HG03066 (cell line): ENCODE measurements at regions not wholly inside any gene's neighbourhood (a gene's known extent, or its start where the extent isn't known, plus 50 kb on each side); places are given as distances from the start of the nearest gene placed in this dataset.
A peak's percentile ranks its signal among the peaks of the same experiment; 100 is the strongest.

Source experiments
- ATAC-seq: cut with Tn5 transposase; IDR thresholded peaks from one replicate; pipeline ENCODE4 v1.9.1; 2021; ENCODE audit warnings: low read depth; ENCODE audit not compliant: unreplicated experiment

DNA sequence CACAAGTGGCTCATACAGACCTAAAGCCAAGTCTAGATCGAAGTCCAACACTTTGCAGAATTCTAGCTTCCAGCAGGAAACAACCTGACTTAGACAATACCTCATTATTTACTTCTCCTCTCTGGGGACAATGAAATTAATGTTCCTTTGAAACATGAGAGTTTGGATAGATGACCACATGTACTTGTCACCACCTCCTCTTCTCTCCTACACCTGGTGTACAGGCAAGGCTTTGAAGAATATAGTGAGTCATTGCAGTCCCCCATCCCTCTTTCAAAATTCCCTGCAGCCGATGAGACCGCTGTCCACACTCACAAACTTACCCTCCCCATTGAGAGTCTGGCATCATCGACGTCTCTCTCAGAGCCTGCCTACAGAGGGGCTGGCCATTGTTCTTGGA, 189.0 kb upstream of the HES1 start:
- no peak for ATAC-seq

DNA sequence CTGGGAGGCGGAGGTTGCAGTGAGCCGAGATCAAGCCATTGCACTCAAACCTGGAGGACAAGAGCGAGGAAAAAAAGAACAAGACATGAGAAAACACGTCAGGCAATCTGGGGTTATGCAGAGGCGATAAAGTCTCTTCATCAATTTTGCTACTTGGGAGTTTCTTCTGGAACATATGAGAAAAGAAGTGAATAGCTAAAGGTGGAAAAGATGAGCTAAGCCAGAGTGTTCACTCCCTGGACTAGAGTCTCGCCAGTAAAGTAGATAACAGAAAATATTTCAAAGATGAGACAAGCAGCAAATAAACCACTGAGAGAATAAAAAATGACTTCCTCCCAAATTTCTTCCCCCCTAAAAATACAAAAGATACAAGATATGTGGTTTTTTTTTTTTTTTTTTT, 188.4 kb upstream of the HES1 start:
- ATAC-seq = no peak

DNA sequence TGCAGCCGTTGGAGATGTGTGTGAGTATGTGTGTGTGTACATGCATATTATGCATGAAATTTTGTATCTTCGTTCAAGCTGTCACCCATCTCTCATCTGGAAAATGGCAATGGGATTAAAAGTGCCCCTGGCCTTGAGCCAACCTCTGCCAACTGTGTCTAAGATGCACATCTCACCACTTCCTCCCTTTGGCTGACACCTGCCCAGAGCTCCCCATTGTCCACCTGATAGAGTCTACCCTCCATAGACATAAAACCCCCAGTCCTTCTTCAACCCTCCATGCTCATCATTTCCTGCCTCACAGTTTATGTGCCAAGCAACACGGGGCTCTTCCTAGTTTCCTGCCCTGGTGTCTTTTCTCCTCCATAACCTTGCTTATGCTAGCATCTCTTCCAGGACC, 187.5 kb upstream of the HES1 start:
- ATAC-seq = no peak

DNA sequence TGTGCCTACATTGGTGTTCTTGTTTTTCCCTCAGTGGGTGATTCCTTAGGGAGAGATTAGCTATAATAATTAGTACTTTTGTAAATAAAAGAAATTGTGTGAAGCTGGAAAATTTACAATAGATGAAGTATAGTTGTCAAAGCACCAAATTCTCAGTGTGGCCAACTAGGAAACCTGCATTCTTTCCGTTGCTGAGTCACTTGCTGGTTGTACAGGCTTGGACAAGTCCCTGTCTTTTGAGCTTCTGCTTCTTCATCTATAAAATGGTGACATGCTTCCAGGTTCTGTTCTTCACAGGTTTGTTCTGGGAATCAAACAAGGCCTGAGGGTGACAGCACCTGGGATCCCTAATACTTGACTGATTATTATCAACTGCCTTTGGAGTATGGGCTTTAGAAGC, 184.1 kb upstream of the HES1 start:
- ATAC-seq = no peak

DNA sequence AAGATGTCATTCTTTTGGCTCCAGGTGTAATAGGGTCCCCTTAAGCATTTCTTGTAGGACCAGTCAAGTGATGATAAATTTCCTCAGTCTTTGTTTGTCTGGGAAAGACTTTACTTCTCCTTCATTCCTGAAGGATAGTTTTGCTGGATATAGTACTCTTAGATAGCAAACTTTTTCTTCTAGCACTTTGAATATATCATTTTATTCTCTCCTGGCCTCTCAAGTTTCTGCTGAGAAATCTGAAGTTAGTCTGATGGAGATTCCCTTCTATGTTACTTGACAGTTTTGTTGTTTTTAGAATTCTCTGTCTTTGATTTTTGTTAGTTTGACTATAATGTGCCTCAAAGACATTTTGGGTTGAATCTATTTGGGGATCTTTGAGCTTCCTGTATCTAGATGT, 181.2 kb upstream of the HES1 start:
- no peak for ATAC-seq

DNA sequence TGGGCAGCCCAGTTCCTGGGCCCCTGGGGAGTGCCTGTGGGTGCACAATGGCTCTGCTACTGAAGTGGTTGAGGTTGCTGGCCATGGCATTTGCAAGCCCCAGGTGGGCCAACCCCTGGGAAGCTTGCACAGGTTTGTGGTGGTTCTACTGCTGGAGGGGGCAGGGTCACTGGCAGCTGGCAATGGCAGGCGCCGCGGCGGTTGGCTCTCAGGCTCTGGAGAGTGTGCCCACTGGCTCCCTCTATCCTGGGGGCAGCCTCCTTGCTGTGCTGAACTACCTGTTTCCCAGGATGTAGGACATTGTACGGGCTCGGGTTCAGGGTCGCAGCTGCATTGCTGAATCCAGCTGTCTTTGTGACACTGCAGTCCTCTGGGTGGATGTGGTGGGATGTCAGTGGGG, 180.2 kb upstream of the HES1 start:
- no peak for ATAC-seq

DNA sequence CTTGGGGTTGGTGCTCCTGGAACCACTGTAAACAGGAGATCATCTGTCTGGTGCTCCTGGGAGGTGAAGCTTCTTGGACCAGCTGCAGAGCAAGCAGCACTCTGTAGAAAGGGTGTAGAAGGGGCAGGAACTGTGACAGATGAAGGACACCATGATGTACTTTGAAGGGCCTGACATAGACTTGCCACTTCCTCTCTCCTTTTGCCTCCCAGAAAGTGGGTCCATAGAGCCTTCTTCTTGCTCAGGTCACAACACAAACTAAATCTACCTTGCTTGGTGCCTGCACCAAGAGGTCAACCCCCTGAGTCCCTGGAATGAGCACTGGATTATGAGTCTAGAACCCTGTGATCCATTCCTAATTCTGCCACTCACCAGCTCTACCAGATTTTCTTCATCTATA, 176.1 kb upstream of the HES1 start:
- no peak for ATAC-seq

DNA sequence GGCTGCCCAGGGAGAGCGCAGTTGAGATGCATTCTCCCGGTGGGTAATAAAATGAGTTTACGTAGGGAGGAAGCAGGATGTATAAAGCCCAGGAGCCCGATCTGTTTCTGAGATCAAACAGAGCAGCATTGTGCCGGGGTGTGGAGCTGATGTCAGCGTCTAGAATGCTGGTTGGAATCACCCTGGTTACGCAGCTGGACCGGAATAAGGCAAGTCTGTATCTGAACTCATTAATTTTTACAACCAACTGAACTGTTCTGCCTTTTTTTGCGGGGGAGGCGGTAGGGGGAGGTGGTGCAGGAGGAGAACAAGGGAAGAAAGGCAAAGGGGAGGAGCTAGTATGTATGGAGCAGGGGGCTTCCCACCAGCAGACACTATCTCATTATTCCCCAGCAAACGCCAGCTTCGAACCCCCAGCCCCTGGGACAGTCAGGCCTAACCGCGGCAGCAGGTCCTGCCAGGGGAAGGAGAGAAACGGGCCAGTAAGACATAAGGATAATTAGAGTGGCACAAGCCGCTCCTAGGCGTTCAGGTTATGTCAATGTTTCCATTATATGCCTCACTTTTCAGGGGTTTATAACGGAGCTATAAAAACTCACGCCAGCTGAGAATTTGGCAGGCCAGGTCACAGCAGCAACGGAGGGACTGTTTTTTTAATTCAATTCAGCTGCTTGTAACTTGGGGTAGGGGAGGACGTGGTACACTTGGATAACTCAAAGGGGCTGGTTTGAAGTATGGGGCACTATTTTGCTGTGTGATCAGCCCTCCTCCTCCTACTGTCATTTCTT, 175.3 kb upstream of the HES1 start:
- ATAC-seq = no peak

DNA sequence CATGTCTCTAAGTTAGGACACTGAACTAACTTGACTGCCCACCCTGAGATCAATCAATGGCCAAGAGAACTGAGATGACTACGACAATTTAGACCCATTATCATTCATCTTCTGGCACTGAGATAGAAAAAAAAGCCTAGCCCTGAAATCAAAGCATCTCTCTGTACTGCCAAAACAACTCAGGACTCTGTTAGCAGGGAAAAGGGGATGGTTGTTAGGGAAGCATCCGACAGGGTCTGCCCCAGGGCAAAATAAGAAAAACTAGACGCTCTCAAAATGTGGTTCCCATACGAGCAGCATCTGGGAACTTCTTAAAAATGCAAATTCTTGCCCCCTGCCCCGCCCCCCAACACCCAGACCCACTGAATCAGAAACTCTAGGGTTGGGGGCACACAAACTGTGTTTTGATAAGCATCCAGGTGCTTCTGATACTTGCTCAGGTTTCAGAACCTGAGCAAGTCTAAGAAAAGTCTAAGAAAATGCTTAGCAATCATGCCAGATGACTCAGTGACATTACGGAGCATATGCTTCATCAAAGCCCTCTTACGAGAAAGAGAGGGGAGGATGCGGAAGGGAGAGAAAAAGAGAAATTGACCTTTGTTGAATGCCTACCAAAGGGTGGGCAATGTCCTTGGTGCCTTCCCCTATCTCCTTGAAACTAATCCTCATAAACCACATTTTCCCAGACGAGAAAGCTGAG, 172.8 kb upstream of the HES1 start:
- no peak for ATAC-seq

DNA sequence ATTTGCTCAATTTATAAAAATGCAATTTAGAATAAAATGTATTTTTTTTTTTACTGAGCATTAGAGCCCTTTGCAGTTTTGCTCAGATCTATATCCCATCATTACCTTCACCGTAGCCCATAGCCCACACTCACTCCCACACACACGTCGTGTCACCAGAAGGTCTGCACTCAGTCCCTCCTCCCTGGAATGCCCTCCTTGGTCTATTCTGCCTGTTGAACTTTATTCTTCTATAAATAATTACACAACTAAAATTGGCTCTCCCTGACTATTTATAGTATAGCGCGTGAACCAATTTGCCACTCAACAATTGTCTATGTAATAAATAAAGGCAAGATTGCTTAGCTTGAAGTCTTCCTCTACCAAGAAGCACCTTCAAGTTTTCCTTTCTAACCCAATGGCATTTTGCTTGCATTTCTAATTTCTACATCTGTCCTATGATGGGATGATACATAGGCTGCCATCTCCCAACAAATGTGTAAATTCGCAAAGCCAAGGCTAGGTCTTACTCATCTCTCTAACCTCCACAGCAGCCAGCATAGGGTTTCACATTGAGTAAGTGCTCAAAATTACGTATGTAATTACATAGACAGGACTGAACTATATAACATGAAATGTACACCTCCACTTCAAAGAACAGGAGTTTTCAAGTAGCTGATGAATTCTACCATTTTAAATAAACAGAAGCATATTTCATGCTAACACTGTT, 172.0 kb upstream of the HES1 start:
- no peak for ATAC-seq

DNA sequence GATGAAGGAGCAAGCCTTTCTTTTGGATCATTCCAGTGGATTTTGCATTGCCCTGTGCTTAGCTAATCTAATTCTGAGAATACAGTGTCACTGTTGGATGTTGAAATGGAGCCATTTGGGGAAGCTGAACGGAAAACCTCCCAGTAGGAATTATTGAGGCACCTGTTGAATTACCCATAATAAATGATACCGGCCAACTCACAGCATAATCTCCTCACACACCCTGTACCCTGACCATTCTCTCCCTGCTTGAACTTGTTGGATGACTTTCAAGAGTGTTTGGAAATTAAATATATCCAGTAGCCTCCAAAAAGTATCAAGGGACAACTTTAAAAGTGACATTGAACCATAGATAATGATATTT, 171.4 kb upstream of the HES1 start:
- ATAC-seq = no peak

DNA sequence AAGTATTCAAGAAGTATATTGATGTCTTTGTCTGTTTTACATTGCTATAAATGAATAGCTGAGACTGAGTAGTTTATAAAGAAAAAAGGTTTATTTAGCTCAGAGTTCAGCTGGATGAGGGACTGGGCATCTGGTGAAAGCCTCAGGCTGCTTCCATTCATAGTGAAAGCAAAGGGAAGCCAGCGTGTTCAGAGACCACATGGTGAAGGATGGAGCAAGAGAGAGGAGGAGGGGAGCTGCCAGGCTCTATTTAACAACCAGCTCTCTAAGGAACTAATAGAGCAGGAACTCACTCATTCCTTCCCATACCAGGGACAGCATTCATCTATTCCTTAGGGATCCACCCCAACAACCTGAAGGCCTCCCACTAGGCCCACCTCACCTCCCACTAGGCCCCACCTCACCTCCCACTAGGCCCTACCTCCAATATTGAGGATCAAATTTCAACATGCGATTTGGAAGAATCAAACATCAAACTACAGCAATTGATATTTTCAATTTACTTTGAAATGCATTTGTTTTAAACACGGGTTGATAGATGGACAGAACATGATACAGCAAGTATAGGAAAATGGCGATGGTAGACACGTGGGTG, 167.5 kb upstream of the HES1 start:
- ATAC-seq = no peak

DNA sequence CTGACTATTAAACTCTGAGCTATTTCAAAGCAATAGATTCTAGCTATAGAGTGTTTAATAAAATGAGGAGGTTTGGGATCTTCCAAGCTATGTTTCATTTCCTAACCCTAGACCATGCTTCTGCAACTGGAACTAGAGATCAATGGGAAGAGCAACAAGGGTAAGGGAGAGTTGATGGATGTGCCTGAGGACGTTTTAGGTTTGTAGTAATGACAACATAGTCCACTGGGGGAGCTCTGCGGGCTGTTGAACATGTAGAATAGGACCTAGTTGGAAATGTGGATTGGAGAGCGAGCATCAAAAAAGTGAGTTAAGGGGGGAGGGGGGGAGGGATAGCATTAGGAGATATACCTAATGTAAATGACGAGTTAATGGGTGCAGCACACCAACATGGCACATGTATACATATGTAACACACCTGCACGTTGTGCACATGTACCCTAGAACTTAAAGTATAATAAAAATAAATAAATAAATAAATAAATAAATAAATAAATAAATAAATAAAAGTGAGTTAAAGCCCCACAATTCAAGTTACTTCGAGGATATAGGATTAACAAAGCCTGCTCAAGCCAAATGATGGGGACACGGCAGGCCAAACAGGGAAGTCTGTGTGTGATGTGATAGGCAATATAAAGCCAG, 165.7 kb upstream of the HES1 start:
- ATAC-seq = peak; percentile 44

DNA sequence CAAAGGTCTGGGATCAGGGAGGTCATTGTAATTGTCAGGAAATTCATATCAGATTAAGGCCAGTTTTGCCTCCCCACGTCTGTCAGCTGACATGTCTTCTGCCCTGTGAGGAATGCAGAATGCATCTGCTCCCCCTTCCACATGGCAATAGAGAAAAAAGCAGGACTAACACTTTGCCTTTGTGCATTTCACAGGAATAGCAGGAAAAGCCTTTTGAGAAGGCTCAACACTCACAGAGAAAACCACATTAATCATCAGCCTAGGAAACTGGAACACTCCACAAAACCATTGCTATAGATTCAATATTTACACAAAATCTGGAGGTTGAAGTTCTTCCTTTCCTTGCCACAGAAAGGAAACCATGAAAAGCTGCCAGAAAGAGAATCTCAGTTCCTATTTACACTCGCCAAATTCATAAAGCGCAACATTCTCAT, 165.2 kb upstream of the HES1 start:
- no peak for ATAC-seq

DNA sequence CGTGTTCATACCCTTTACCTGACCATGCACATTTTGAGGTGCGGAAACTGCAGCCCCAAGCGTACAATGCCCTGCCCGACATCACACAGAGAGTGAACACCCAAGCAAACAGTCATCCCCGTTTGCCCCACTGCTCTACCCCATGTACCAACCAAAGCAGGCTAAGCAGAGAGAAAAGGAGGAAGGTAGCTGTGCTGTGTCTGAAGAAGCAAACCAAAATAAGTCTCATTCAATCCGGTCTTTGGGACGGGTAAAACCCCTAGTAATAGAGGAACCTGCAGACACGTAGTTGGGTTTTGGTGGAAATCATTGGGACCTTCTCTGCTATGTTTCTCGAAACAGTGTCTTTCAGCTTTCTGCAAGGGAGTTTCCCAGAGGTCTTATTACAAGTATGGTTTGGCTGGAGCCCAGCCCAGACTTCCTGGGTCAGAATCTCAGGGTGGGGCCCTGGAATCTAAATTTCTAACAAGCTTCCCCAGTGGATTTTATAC, 164.6 kb upstream of the HES1 start:
- ATAC-seq = no peak

DNA sequence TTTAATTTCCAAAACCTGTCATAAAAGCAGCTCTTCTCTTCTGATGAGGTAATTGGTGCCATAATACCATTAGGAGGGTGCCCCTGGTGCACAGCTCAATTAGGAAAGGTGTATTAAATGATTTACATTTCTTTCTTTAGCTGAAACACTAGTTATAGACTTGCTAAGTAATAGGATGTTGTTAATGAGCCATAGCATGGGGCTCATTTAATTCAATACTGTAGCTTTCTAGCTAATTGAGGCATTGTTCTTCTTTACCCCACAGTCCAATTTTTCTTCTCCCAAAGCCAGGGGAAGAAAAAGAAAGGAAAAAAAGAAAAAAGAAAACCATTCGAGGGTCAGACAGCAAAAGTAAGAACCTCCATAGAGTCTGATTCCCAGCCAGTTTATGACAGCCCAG, 164.0 kb upstream of the HES1 start:
- no peak for ATAC-seq

DNA sequence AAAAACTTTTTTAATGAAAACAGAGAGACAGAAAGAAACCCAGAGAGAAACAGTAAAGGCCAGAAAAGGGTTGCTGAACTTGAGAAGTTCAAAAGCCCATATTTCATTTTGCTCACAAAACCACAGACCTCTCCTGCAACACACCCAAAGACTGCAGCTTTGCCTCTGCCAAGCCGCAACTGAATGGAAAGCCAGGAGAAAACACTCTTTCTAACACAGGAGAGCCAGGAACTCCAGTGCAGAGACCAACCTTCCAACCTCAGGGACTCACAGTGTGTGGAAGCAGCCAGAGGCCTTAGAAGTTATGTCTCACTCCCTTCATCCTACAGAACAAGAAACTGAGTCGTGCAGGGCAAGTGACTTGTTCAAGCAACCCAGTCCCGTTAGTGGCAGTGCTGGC, 163.1 kb upstream of the HES1 start:
- ATAC-seq = no peak

DNA sequence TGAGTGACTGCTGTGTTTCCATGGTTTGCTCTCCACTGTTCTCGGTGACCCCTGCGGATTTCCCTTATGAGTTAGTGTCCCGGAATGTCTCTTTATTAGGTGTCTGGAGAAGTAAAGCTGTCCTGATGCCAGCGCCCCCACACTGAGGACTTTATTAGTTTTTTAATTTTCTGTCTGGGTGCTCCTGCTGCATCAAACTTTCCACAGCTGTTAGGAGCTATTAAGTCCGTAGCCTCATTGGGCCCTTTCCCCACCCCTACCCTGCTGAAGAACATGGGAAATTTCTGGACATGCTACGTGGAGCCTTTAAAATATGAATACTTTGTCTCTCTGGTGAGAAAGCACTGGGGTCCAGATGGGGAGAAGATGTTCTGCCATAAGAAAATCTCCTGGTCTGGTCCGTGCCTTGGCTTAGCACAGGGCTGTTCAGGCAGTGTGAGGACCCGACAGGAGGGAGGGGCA, 161.7 kb upstream of the HES1 start:
- no peak for ATAC-seq

DNA sequence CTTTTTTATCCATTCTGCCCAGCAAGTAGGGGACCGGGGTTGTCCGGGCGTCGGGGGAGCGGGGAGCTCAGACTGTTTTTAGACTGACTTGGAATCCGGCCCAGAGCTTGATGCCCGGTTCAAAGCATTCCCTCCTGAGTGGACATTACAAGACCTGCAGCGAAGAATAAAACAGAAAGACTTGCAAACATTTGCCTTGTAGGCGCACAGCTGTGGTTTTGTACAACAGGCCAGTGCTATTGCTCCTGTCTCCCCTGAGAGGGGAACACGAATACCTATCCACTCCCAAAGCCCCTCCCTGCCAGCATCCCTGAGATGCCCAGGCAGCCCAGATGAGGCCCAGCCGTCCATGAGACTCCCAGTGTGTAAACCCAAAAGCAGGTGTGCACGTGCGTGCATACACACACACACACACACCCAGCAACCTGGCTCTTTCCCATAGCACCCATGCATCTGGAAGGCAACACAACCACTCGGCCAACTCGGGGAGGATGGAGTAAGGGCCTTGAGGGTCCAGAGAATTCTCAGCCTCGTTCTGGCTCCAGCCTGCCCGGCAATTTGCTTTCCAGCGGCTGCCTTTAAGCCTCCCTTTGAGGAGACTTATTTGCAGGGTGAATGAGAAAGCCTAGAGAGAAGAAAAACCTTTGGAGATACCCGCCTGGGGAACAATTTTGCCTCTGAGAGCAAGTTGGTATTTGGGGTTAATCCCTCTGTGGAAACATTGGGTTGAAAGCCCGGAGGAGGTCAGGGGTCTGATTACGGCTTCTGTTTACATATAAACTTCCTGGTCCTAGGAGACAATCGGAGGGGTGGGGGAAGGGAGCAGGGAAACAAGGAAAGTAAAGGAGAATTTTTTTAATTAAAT, 161.0 kb upstream of the HES1 start:
- no peak for ATAC-seq

DNA sequence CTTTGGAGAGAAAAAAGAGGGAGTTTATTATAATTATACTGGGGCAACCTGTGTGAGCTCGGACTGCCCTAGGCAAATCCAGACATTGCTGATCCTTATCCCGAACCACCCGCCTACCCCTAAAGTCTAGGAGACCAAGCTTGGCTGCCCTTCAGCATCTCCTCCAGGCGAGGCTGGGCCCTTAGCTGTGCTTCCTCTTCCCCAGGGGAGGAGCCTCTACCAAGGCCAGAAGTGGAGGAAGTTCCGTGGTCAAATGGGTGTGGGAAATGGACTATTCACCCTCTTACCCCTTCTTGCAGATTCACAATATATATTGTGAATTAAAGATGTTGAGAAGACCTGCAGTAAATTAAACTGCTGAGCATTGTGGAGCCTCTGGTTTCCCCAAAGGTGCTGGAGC, 158.3 kb upstream of the HES1 start:
- ATAC-seq = no peak
